Midbrain (tissue), 1 donor: ENCODE measurements at regions not wholly inside any gene's neighbourhood (a gene's known extent, or its start where the extent isn't known, plus 50 kb on each side); places are given as distances from the start of the nearest gene placed in this dataset.
"Not testable (repeated sequence)": the region's sequence is repeated elsewhere in the genome, so short reads cannot be mapped to it uniquely, and the experiment has no call there.

Experiments
- DNase-seq: peaks from one replicate; lab custom pipeline; 2025; lab: John Stamatoyannopoulos, UW

- DNase-seq = no peak
Measured at GRCh38 chr10:131021246-131021895, 290.1 kb downstream of the TCERG1L start.

DNA sequence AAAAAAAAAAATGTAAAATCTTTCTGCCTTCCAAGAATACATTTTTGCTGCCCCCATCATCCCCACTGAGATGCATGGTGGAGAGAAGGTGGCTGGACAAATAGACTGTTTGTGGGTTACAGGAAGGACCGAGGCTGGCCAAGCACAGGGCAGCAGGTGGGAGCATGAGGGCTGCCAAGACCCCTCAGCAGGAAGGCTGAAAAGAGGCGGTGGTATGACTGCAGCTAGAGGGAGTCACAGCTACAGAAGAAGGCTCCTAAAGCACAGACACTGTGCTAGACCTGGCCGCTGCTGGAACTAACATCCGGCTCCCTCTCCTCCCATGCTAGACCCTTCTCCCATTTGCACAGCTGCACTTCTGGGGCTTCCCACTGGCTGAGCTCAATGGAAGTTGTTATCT lies 289.6 kb downstream of the TCERG1L start:
- no peak for DNase-seq

- DNase-seq = no peak
Measured at GRCh38 chr10:131022369-131022768, 289.2 kb downstream of the TCERG1L start.

- DNase-seq = no peak
Measured at GRCh38 chr10:131022981-131023380, 288.5 kb downstream of the TCERG1L start.

GRCh38 chr10:131024259-131025131 lies 287.0 kb downstream of the TCERG1L start:
- no peak for DNase-seq

DNA sequence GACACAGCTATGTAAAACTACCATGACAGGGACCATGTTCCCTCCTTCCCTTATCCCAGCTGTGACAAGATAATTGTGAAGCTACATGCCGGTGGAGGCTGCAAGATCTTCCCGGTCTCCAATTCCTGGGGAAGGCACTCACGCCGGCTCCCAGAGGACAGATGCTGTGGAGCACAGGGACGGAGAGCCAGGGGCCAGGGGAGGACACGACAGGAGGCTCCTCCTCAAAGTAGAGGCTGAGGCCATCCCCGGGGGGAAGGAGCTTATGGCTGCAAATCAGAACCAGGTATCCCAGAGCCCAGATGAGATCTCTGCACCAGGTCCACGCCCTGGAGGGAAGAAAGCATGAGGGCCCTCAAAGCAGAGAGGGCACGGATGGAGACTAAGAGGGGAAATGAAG lies 286.2 kb downstream of the TCERG1L start:
- no peak for DNase-seq

GRCh38 chr10:131027256-131027655 lies 284.3 kb downstream of the TCERG1L start:
- DNase-seq = no peak

GRCh38 chr10:131031346-131031745 lies 280.2 kb downstream of the TCERG1L start:
- no peak for DNase-seq

- DNase-seq = no peak
Measured at GRCh38 chr10:131032329-131033165, 279.0 kb downstream of the TCERG1L start.

- no peak for DNase-seq
Measured at GRCh38 chr10:131033166-131034085, 278.1 kb downstream of the TCERG1L start.

DNA sequence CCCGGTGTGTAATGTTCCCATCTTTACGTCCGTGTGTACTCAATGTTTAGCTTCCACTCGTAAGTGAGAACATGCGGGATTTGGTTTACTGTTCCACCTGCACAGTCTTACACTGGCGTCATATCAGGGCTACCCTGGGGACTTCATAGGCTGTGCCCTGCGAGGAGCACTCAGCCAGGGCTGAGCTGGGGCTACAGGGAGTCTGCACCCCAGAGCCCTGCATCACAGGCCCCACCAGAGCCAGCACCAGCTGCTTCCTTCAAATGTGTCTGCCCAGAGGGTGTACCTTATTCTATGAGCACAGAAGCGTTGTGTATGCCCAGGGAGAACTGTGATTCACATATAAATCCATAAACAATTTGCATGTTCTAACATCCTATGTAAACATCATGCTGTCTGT lies 277.1 kb downstream of the TCERG1L start:
- no peak for DNase-seq

GRCh38 chr10:131035779-131036178 lies 275.7 kb downstream of the TCERG1L start:
- DNase-seq = no peak

DNA sequence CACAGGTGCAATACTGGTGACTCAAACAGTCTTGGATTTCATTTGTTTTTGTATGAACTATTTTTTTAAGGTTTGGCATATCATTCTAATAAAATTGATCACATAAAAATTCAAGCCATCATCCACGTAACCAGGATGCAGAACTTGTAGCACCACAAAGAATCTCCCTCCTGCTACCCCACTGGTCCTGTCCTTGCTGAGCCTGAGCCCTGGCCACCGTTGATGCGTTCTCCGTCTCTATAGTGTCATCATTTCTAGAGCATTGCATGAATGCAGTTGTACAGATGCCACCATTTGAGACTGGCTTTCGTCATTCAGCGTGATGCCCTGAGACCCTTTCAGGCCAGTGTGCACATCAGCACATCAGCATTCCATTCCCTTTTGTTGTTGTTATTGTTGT lies 273.5 kb downstream of the TCERG1L start:
- DNase-seq = no peak

DNA sequence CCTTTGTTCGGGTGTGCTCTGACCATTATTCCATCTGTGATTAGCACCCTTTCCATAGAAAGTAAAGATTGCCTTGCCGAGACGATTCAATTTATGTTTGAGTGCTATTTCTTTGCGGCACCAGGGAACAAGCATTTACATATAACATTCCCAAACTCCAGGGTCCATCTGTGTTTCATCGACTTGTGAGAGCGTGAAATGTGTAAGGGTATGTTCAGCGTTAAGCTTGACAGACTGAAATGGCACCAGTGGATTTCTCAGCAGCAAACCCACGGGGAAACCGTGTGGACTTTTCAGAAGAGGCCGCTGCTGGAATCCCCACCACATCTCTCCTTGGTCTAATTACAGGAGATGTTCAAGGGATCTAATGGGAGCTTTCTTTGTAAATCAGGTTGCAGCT lies 270.5 kb downstream of the TCERG1L start:
- no peak for DNase-seq

DNA sequence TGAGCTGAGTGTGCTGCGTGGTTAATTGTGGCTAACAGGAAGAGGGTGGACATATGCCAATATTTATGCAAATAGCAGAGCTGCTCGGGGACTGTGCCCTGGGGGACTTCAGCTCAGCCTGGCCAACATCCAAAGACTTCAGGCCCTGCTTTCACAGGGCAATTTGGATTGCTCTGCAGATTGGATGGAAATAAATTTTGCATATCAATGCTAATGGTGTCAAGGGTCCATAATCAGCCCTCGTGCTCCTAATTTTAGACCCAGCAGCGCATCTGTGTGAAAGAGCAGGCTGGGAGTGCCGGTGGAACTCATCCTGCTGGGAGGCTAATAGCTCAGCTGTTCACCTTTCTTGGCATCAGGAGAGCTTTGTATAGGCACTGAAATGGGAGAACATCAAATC lies 270.1 kb downstream of the TCERG1L start:
- no peak for DNase-seq

DNA sequence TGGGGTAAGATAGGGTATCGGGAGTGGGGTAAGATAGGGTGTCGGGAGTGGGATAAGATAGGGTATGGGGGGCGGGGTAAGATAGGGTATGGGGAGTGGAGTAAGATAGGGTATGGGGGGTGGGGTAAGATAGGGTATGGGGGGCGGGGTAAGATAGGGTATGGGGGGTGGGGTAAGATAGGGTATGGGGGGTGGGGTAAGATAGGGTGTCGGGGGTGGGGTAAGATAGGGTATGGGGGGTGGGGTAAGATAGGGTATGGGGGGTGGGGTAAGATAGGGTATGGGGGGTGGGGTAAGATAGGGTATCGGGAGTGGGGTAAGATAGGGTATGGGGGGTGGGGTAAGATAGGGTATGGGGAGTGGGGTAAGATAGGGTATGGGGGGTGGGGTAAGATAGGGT lies 269.5 kb downstream of the TCERG1L start:
- DNase-seq = not testable (repeated sequence)
